AG04449 (cell line): ENCODE measurements at regions not wholly inside any gene's neighbourhood (a gene's known extent, or its start where the extent isn't known, plus 50 kb on each side); places are given as distances from the start of the nearest gene placed in this dataset.
"Not testable (repeated sequence)": the region's sequence is repeated elsewhere in the genome, so short reads cannot be mapped to it uniquely, and the experiment has no call there.

Source experiments
- CTCF ChIA-PET: fragments of 350-600 bp; formaldehyde crosslinking; extraction: SDS; loops from one replicate; lab custom pipeline; 2021; ENCODE audit warnings: antibody characterized with exemption; lab: Yijun Ruan, JAX
- POLR2A ChIA-PET: fragments of 400-600, 350-600 bp; formaldehyde crosslinking; extraction: SDS; loops from one replicate; lab custom pipeline; 2020; ENCODE audit warnings: antibody characterized with exemption, inconsistent platforms; lab: Yijun Ruan, JAX
- DNase-seq: peaks from one replicate; pipeline ENCODE4 v3.0.0-alpha.2; 2010; ENCODE audit warnings: low read depth, low spot score
- H3K4me3 ChIP-seq: 2 replicates; pipeline ENCODE4 v1.5.1; 2011; ENCODE audit warnings: low read depth, mild to moderate bottlenecking, control low read depth, low read length
- TF ChIP-seq, protein P1 (sequence below): IDR thresholded peaks from one replicate; pipeline ENCODE4 v1.5.1; 2011; ENCODE audit warnings: mild to moderate bottlenecking, moderate library complexity, low read length, control low read depth, inconsistent platforms; ENCODE audit not compliant: insufficient read depth; ENCODE audit errors: missing control alignments

DNA sequence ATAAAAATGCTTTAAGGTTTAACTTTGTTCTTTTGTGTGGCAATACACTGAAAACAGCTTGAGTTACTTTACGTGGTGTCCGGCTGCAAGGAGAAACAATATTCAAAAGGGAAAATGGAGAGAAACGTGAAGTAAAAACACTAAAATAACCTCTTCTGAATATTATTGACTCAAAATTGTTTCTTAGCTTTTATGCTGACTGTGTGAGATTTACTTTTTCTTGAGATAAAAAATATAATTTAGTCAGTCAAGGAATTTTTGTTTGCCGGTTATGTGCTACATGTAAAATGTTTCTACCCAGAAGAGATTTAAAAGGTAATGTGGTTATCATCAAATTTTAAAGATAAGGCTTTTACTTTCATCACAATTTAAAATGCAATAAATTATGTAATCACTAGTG, 200.6 kb upstream of the GPC6 start:
- TF ChIP-seq, protein P1, sequence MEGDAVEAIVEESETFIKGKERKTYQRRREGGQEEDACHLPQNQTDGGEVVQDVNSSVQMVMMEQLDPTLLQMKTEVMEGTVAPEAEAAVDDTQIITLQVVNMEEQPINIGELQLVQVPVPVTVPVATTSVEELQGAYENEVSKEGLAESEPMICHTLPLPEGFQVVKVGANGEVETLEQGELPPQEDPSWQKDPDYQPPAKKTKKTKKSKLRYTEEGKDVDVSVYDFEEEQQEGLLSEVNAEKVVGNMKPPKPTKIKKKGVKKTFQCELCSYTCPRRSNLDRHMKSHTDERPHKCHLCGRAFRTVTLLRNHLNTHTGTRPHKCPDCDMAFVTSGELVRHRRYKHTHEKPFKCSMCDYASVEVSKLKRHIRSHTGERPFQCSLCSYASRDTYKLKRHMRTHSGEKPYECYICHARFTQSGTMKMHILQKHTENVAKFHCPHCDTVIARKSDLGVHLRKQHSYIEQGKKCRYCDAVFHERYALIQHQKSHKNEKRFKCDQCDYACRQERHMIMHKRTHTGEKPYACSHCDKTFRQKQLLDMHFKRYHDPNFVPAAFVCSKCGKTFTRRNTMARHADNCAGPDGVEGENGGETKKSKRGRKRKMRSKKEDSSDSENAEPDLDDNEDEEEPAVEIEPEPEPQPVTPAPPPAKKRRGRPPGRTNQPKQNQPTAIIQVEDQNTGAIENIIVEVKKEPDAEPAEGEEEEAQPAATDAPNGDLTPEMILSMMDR, result no peak
- H3K4me3 ChIP-seq, result no peak overlapping the region
- DNase-seq, result no peak
- CTCF ChIA-PET, result no interaction called here
- POLR2A ChIA-PET, result no interaction called here

- no peak overlapping the region for H3K4me3 ChIP-seq
- TF ChIP-seq, protein P1, result no peak
- ChIA-PET POLR2A (no interaction called here), CTCF (no interaction called here)
- DNase-seq, result peak; percentile 31
Measured at GRCh38 chr13:93029536-93029935, 197.1 kb upstream of the GPC6 start.

GRCh38 chr13:93036380-93036779, 190.2 kb upstream of the GPC6 start:
- no peak overlapping the region for H3K4me3 ChIP-seq
- POLR2A ChIA-PET, result no interaction called here
- TF ChIP-seq, protein P1, result no peak
- DNase-seq, result no peak
- CTCF ChIA-PET, result no interaction called here

GRCh38 chr13:93037780-93038179, 188.8 kb upstream of the GPC6 start:
- CTCF ChIA-PET, result no interaction called here
- POLR2A ChIA-PET, result no interaction called here
- DNase-seq, result no peak
- H3K4me3 ChIP-seq, result no peak overlapping the region
- TF ChIP-seq, protein P1, result no peak

- ChIA-PET POLR2A (no interaction called here), CTCF (no interaction called here)
- TF ChIP-seq, protein P1, result no peak
- no peak for DNase-seq
- H3K4me3 ChIP-seq, result no peak overlapping the region
Measured at GRCh38 chr13:93038187-93038586, 188.4 kb upstream of the GPC6 start.

GRCh38 chr13:93039131-93039530, 187.5 kb upstream of the GPC6 start:
- POLR2A ChIA-PET, result no interaction called here
- CTCF ChIA-PET, result no interaction called here
- DNase-seq, result peak; percentile 5

DNA sequence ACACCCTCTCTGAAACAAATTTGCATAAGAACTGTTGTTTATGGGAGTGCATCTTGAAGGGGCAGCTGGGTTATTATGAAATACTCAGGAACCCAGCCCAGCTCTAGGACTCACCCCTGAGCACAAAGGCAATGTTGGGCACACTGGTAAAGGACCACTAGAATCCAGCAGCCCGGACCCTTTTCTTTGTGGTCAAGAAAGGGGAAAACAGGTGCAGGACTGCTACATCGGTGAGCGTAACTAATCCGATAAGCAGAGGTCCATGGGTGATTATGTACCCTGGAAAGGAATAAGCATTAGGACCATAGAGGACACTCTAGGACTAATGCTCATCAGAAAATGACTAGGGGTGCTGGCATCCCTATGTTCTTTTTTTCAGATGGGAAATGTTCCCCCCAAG, 185.0 kb upstream of the GPC6 start:
- POLR2A ChIA-PET, H3K4me3 ChIP-seq, DNase-seq, CTCF ChIA-PET: not testable (repeated sequence)

More at GRCh38 chr13:93039131-93039530, 187.5 kb upstream of the GPC6 start:
- H3K4me3 ChIP-seq, result no peak overlapping the region
- TF ChIP-seq, protein P1, result no peak
